ENCODE measurements at regions not wholly inside any gene's neighbourhood (a gene's known extent, or its start where the extent isn't known, plus 50 kb on each side); places are given as distances from the start of the nearest gene placed in this dataset.
A peak's percentile ranks its signal among the peaks of the same experiment; 100 is the strongest.

DNA sequence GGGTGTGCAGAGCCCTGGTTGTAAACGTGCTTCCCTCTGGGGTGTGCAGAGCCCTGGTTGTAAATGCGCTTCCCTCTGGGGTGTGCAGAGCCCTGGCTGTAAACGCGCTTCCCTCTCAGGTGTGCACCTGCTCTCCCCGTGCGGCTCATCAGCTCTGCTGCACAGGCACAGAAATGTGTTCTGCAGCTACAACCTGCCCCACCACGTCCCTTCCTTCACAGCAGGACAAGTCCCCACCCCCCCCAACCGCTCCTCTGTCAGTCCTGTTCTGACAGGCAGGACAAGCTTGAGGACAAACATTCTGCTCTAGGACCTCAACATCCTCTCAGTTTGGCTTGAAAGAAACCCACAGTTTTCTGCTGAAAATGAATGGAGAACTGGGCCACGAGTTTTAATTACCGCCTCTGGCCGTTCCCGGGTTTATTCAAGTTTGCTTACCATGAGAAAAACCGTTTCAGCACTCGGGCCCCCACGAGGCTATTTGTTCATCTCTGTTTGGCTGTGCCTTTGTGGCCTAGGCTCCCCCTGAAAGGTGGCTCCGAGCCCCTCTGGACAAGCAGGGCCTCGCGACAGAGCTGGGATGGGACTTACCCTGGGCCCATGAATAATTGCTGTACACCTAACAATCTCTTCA lies 81.0 kb upstream of the ASB18 start:
- Histone ChIP-seq H3K4me3 (ENCODE audit: low read depth, low read length) (no peak overlapping the region), H3K36me3 (ENCODE audit: control insufficient read depth, insufficient read depth, low read length) (peaks cover 8% of the 10 kb centered on the region), H3K27ac (ENCODE audit: low read depth, low read length) (no peak overlapping the region), H3K9me3 (ENCODE audit: control insufficient read depth, insufficient read depth, low read length) (no peaks in the 10 kb centered on the region), H3K4me1 (ENCODE audit: control insufficient read depth, insufficient read depth, low read length) (peaks cover 51% of the 10 kb centered on the region), H3K27me3 (ENCODE audit: control insufficient read depth, insufficient read depth, low read length) (no peaks in the 10 kb centered on the region)
- DNase-seq (ENCODE audit: low read depth in 4 of 6, low spot score in 6 of 6) = no peak
- 51% methylated on average over 18 of the region's 18 CpGs for WGBS (ENCODE audit: insufficient coverage)

DNA sequence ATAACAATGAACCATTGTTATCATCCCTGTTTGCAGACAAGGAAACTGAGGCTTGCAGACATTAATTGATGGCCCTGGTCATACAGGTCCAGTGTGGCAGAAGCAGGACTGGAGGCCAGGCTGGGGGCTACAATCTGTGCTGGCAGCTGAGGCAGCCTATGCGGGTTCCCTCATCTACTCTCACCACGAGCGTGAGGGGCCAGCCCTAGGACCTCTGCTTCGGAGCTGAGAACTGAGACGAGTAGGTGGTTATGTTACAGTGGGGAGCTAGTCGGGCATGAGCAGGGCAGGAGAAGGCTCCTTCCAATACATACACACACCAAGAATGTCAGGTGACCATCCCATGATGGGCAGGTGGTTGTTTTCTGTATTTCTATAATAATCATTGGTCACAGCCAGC lies 82.2 kb upstream of the ASB18 start:
- H3K4me3 ChIP-seq (ENCODE audit: low read depth, low read length) = no peak overlapping the region
- peaks cover 39% of the 10 kb centered on the region for H3K4me1 ChIP-seq (ENCODE audit: control insufficient read depth, insufficient read depth, low read length)
- H3K27me3 ChIP-seq (ENCODE audit: control insufficient read depth, insufficient read depth, low read length) = no peaks in the 10 kb centered on the region
- peaks cover 13% of the 10 kb centered on the region for H3K36me3 ChIP-seq (ENCODE audit: control insufficient read depth, insufficient read depth, low read length)
- H3K27ac ChIP-seq (ENCODE audit: low read depth, low read length) = no peak overlapping the region
- no peaks in the 10 kb centered on the region for H3K9me3 ChIP-seq (ENCODE audit: control insufficient read depth, insufficient read depth, low read length)
- 100% methylated on average over 1 of the region's 6 CpGs for WGBS (ENCODE audit: insufficient coverage)
- no peak for DNase-seq (ENCODE audit: low read depth in 4 of 6, low spot score in 6 of 6)

DNA sequence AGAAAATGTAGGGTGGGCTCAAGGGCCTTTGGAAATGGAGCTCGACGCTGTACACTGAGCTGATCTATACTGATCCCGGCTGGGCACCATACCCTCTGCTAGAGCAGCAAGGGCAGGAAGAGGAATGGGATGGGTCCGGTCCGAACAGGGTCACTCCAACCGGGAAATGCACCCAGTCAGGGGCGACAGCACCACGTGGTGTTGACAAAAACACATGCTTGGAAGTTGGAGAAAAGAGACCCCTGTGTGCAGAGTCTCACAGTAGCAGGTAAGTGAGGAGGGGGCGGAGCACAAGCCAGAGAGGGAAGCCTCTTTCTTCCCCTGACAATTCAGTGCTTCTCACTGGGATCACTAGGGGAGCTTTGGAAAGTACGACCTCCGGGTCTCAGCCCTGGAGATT lies 84.1 kb upstream of the ASB18 start:
- Histone ChIP-seq H3K27ac (ENCODE audit: low read depth, low read length) (no peak overlapping the region), H3K36me3 (ENCODE audit: control insufficient read depth, insufficient read depth, low read length) (peaks cover 12% of the 10 kb centered on the region), H3K4me1 (ENCODE audit: control insufficient read depth, insufficient read depth, low read length) (peaks cover 22% of the 10 kb centered on the region), H3K9me3 (ENCODE audit: control insufficient read depth, insufficient read depth, low read length) (no peaks in the 10 kb centered on the region), H3K27me3 (ENCODE audit: control insufficient read depth, insufficient read depth, low read length) (no peaks in the 10 kb centered on the region), H3K4me3 (ENCODE audit: low read depth, low read length) (no peak overlapping the region)
- no peak for DNase-seq (ENCODE audit: low read depth in 4 of 6, low spot score in 6 of 6)
- WGBS (ENCODE audit: insufficient coverage) = 75% methylated on average over 11 of the region's 11 CpGs

DNA sequence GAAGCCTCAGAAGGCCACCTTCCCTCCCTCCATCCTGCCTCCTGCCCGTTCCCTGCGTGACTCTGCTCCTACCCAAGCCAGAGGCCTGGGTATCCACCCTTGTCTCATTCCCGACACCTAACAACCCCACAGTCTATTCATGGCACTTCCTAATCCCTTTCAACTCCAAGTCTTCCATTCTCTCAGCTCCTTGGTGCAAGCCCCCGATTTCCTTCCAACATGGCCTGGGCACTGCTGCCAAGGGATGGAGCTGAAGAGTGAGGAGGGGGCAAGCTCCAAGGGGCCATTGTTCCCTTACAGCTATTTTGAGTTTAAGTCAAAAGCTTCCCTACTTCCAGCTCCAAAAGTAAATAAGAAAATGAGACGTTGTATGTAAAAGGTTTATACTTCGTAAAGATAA lies 84.8 kb upstream of the ASB18 start:
- Histone ChIP-seq H3K27me3 (ENCODE audit: control insufficient read depth, insufficient read depth, low read length) (no peaks in the 10 kb centered on the region), H3K27ac (ENCODE audit: low read depth, low read length) (no peak overlapping the region), H3K9me3 (ENCODE audit: control insufficient read depth, insufficient read depth, low read length) (no peaks in the 10 kb centered on the region), H3K4me1 (ENCODE audit: control insufficient read depth, insufficient read depth, low read length) (peaks cover 21% of the 10 kb centered on the region), H3K4me3 (ENCODE audit: low read depth, low read length) (no peak overlapping the region), H3K36me3 (ENCODE audit: control insufficient read depth, insufficient read depth, low read length) (peaks cover 12% of the 10 kb centered on the region)
- DNase-seq (ENCODE audit: low read depth in 4 of 6, low spot score in 6 of 6) = no peak
- WGBS (ENCODE audit: insufficient coverage) = 76% methylated on average over 3 of the region's 6 CpGs

DNA sequence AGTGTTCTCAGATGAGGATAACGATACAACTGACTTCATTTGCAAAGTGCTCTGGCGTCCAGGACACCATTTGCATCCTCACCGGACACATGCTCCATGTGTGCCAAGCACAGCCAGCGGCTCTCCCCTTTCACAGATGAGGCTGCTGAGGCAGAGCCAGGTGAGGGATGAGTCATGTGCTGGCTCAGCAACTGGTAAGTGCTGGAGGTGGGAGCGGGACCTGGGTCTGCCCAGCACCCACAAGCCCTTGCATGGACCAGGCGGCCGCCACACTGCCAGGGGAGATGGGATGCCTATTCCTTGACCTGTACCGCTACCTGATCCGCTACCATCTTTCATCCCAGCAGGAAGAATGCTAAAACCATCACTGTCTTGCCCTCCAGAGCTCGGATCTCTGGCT lies 86.2 kb upstream of the ASB18 start:
- no peaks in the 10 kb centered on the region for H3K27me3 ChIP-seq (ENCODE audit: control insufficient read depth, insufficient read depth, low read length)
- H3K4me3 ChIP-seq (ENCODE audit: low read depth, low read length) = no peak overlapping the region
- H3K4me1 ChIP-seq (ENCODE audit: control insufficient read depth, insufficient read depth, low read length) = peaks cover 11% of the 10 kb centered on the region
- WGBS (ENCODE audit: insufficient coverage) = 90% methylated on average over 10 of the region's 10 CpGs
- no peak overlapping the region for H3K27ac ChIP-seq (ENCODE audit: low read depth, low read length)
- no peak for DNase-seq (ENCODE audit: low read depth in 4 of 6, low spot score in 6 of 6)
- H3K9me3 ChIP-seq (ENCODE audit: control insufficient read depth, insufficient read depth, low read length) = no peaks in the 10 kb centered on the region
- H3K36me3 ChIP-seq (ENCODE audit: control insufficient read depth, insufficient read depth, low read length) = peaks cover 18% of the 10 kb centered on the region

DNA sequence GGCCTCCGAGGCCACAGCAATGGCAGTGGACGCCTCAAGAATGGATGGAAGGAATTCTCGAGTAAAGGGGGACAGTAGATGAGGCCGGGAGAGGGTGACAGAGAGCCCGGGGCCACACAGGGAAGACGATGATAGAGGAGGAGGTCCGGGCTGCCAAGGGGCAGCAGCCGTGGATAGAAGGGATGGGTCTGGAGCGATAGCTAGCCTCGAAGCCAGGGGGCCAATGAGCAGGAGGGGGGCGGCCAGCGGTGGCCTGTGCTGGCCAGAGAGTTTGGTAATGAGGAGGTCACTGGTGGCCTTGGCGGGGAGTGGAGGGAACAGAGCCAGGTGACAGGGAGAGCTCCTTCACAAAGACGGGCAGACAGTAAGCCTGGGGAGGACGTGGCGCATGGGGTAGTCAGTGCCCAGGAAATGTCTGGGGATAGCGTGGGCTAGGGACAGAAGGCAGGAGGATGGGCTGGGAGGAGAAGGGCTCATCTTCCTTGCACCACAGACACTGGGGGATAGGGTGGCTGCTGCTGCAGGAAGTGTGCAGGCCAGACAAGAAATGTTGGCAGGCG lies 87.8 kb upstream of the ASB18 start:
- 75% methylated on average over 17 of the region's 18 CpGs for WGBS (ENCODE audit: insufficient coverage)
- no peak overlapping the region for H3K4me3 ChIP-seq (ENCODE audit: low read depth, low read length)
- H3K9me3 ChIP-seq (ENCODE audit: control insufficient read depth, insufficient read depth, low read length) = no peaks in the 10 kb centered on the region
- peaks cover 18% of the 10 kb centered on the region for H3K36me3 ChIP-seq (ENCODE audit: control insufficient read depth, insufficient read depth, low read length)
- no peak overlapping the region for H3K27ac ChIP-seq (ENCODE audit: low read depth, low read length)
- no peak for DNase-seq (ENCODE audit: low read depth in 4 of 6, low spot score in 6 of 6)
- no peaks in the 10 kb centered on the region for H3K4me1 ChIP-seq (ENCODE audit: control insufficient read depth, insufficient read depth, low read length)
- no peaks in the 10 kb centered on the region for H3K27me3 ChIP-seq (ENCODE audit: control insufficient read depth, insufficient read depth, low read length)

DNA sequence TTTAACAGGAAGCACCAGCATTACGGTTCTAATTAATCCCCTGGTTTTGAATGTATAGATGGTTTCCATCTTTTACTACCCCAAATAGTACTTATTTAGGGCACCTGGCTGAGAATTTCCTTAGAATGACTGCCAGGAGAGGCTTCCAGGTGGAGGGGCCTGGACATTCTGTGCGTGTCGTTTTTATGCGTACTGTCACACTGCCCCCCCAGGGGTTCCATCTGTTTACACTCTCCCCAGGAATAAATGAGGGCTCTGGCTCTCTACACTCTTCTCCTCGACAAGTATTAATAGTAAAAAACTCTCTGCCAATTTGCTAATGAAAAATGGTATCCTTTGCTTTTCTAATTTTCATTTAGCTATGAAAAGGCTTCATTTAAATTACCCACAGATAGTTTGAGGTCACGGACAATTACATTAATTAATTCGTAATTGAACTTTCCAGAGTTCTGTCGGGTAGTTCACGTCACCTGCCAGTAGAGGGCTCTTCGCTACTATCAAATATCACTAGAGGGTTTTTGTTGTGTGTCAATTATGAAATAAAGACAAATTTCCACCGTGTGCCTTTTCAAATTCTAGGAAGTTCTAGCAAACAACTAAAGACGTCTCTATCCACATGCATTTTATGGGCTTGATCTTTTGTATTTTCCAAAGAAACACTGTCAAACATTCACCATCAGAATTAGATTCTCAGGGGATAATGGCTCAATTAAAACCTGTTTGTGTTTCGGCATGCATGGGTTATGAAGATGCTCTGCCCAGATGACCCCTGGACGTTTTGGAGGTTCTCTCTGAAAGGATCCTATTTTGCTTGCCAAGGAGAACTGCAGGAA lies 88.8 kb upstream of the ASB18 start:
- Histone ChIP-seq H3K9me3 (ENCODE audit: control insufficient read depth, insufficient read depth, low read length) (no peaks in the 10 kb centered on the region), H3K27ac (ENCODE audit: low read depth, low read length) (no peak overlapping the region), H3K4me3 (ENCODE audit: low read depth, low read length) (no peak overlapping the region), H3K36me3 (ENCODE audit: control insufficient read depth, insufficient read depth, low read length) (peaks cover 18% of the 10 kb centered on the region), H3K27me3 (ENCODE audit: control insufficient read depth, insufficient read depth, low read length) (no peaks in the 10 kb centered on the region), H3K4me1 (ENCODE audit: control insufficient read depth, insufficient read depth, low read length) (no peaks in the 10 kb centered on the region)
- peak in 2 of 6 donors; percentile 69 to 87 for DNase-seq (ENCODE audit: low read depth in 4 of 6, low spot score in 6 of 6)
- 0% methylated on average over 1 of the region's 14 CpGs for WGBS (ENCODE audit: insufficient coverage)

DNA sequence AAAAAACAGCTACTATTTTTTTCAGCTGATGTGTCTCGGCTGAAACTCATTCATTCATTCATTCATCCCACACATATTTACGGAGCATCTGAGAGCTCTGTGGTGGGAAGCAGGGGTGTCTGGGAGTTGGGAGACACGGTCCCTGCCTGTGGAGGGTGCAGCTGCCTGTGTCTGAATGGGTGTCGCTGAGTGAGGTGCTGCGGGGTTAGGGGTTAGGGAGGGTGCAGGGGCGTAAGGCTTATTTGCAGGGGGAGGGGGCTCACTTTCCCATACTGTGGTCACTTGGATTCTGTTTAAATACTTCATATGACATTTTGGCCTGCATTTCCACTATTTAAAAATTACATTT lies 89.4 kb upstream of the ASB18 start:
- Histone ChIP-seq H3K4me1 (ENCODE audit: control insufficient read depth, insufficient read depth, low read length) (no peaks in the 10 kb centered on the region), H3K27ac (ENCODE audit: low read depth, low read length) (no peak overlapping the region), H3K36me3 (ENCODE audit: control insufficient read depth, insufficient read depth, low read length) (peaks cover 18% of the 10 kb centered on the region), H3K27me3 (ENCODE audit: control insufficient read depth, insufficient read depth, low read length) (no peaks in the 10 kb centered on the region), H3K9me3 (ENCODE audit: control insufficient read depth, insufficient read depth, low read length) (no peaks in the 10 kb centered on the region), H3K4me3 (ENCODE audit: low read depth, low read length) (no peak overlapping the region)
- DNase-seq (ENCODE audit: low read depth in 4 of 6, low spot score in 6 of 6) = no peak
- no CpG with 5 or more reads among the region's 6 CpGs for WGBS (ENCODE audit: insufficient coverage)

DNA sequence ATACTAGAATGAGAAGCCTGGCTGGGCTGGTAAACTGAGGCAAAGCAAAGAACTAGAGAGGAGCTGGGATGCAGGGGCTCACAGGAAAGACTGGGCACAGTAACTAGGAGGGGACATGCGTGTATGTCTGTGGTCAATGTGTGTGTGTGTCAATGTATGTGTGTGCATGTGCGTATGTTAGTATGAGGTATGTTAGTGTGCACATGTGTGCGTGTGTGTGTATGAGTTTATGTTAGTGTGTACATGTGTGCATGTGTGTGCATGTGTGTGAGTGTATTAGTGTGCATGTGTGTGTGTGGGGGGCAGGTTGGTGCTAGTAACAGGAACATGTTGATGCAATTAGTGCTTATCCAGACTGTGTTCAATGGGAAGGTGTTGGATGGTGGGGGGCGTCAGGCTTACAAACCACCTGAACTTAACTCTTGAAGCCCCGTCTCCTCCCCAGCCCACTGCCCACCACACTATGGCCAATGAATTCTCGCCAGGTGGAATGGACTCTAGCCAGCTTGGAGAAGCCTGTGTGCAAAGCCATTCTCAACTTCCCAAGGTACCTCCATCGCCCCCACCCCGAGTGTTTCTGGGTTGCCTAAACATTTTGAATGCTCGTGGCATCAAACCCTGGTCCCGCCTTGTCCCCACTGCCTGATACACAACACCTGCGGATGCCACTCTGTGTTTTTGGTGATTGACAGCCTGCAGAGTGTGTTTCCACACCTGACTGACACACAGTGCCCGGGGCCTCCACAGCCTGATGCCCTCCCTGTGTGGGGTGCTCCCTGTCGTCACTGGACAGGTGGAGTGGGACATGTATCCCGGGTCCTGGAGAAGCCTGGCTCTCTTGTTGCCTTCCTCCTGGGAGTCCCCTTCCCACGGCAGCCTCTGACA lies 90.1 kb upstream of the ASB18 start:
- WGBS (ENCODE audit: insufficient coverage) = 88% methylated on average over 14 of the region's 15 CpGs
- H3K27ac ChIP-seq (ENCODE audit: low read depth, low read length) = no peak overlapping the region
- peaks cover 18% of the 10 kb centered on the region for H3K36me3 ChIP-seq (ENCODE audit: control insufficient read depth, insufficient read depth, low read length)
- no peaks in the 10 kb centered on the region for H3K27me3 ChIP-seq (ENCODE audit: control insufficient read depth, insufficient read depth, low read length)
- H3K4me3 ChIP-seq (ENCODE audit: low read depth, low read length) = no peak overlapping the region
- no peaks in the 10 kb centered on the region for H3K4me1 ChIP-seq (ENCODE audit: control insufficient read depth, insufficient read depth, low read length)
- no peak for DNase-seq (ENCODE audit: low read depth in 4 of 6, low spot score in 6 of 6)
- no peaks in the 10 kb centered on the region for H3K9me3 ChIP-seq (ENCODE audit: control insufficient read depth, insufficient read depth, low read length)
